Cardiac septum (tissue), 1 donor: ENCODE measurements at regions not wholly inside any gene's neighbourhood (a gene's known extent, or its start where the extent isn't known, plus 50 kb on each side); places are given as distances from the start of the nearest gene placed in this dataset.
"Not testable (repeated sequence)": the region's sequence is repeated elsewhere in the genome, so short reads cannot be mapped to it uniquely, and the experiment has no call there.

Source experiments
- DNase-seq: peaks from one replicate; pipeline ENCODE4 v3.0.0-alpha.2; 2020; ENCODE audit warnings: low spot score
- intact Hi-C: fragments of 100-400 bp; cut with DNase I; formaldehyde crosslinking; loops from one replicate; pipeline ENCODE4 v1.14.0; 2022
- donor health status: DM: no; HTN: no; CAD: no.

DNA sequence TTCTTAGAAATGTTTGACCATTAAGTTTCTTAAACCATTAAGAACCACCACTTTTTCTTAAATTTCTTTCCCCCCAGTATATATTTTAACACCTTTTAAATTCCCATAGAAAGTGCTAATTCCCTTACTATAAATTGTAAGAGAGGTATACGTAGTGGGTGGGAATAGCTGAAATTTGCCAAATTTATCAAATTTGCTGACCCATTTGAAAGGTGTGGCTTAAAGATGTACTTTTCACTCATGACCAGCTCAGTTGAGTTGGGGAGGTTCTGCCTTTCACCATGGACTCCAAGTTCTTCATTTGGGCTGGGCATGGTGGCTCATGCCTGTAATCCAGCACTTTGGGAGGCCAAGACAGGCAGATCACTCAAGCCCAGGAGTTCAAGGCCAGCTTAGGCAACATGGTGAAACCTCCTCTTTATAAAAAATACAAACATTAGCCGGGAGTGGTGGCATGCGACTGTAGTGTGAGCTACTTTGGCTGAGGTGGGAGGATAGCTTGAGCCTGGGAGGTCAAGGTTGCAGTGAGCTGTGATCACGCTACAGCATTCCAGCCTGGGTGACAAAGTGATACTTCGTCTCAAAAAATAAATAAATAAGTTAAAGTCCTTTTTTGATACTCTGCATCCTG, 133.2 kb downstream of the MRPL57 start:
- DNase-seq: no peak
- intact Hi-C loops: no loop called here

DNA sequence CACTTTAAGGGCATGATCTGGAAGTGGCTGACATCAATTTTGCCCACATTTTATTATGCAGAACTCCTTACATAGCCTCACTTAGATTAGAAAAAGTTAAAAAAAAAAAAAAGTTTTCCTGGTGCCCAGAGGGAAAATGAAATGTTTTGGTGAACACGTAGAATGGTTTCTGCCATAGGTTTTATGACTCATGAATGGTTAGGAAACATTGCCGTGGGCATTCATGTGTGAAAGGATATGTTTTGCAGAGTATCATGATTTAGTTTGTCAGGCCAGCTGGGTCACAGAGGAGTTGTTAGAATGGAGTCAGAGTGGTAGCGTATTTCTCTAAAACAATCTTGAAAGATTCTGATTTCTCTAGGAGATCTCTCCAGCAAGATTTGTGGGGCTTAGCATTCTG, 133.8 kb downstream of the MRPL57 start:
- intact Hi-C loops: no loop called here
- DNase-seq: no peak

DNA sequence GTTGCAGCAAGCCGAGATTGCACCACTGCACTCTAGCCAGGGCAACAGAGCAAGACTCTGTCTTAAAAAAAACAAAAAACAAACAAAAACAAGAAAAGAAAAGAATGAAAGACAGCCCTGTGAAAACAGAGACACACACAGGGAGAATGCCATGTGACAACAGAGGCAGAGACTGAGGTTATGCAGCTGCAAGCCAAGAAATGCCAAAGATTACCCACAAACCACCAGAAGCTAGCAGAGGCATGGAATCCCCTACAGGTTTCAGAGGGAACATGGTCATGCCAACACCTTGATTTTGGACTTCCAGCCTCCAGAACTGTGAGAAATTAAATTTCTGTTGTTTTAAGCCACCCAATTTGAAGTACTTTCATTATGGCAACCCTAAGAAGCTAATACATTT, 138.5 kb downstream of the MRPL57 start:
- not testable (repeated sequence) for DNase-seq

GRCh38 chr13:21316376-21316775, 139.9 kb downstream of the MRPL57 start:
- intact Hi-C loops: no loop called here
- DNase-seq: no peak

More for the DNA sequence above, 138.5 kb downstream of the MRPL57 start:
- intact Hi-C loops: not testable (repeated sequence)

GRCh38 chr13:21318891-21319532, 140.1 kb downstream of the ZDHHC20 start:
- no peak for DNase-seq

DNA sequence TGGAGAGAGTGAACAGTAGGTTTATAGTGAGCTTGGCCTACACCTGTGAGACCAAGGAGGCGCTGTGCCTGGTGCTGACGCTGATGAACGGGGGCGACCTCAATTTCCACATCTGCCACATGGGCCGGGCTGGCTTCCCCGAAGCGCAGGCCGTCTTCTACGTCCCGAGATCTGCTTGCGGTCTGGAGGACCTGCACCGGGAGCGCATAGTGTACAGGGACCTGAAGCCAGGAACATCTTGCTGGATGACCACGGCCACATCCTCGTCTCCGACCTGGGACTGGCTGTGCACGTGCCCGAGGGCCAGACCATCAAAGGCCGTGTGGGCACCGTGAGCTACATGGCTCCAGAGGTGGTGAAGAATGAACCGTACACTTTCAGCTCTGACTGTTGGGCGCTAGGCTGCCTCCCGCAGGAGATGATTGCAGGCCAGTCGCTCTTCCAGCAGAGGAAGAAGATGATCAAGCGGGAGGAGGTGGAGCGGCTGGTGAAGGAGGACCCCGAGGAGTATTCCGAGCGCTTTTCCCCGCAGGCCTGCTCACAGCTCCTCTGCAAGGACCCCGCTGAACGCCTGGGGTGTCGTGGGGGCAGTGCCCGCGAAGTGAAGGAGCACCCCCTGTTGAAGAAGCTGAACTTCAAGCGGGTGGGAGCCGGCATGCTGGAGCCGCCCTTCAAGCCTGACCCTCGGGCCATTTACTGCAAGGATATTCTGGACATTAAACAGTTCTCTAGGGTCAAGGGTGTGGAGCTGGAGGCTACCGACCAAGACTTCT, 139.0 kb downstream of the ZDHHC20 start:
- intact Hi-C loops: no loop called here
- no peak for DNase-seq

More at GRCh38 chr13:21318891-21319532, 140.1 kb downstream of the ZDHHC20 start:
- intact Hi-C loops: no loop called here

DNA sequence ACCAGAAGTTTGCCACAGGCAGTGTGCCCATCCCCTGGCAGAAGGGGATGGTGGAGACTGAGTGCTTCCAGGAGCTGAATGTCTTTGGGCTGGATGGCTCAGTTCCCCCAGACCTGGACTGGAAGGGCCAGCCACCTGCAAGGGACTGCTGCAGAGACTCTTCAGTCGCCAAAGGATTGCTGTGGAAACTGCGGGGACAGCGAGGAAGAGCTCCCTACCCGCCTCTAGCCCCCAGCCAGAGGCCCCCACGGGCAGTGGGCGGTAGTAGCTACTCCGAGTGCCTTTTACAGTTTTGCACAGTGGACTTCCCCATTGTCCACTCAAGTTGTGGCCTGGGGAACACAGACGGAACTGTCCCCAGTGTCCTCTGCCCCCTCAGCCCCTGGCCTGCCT, 138.5 kb downstream of the ZDHHC20 start:
- intact Hi-C loops: no loop called here
- DNase-seq: no peak

DNA sequence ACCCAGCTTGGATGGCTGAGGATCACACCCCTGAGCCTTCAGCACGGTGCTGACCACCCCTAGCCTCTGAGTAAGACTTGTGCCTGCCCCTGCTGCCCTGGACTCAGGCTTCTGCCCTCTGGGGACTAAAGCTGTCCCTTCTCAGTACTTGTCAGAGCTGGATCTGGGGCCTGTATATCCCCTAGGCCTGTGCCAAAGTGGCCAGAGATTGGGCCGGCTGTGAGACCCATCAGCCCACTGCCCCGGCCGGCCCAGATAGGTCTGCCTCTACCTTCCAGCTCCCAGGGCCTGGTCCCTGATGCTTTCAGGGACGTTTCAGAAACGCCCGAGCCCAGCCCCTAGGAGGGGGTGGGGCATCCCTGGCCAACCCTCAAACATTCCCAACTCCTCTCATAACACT, 137.8 kb downstream of the ZDHHC20 start:
- intact Hi-C loops: no loop called here
- DNase-seq: no peak

DNA sequence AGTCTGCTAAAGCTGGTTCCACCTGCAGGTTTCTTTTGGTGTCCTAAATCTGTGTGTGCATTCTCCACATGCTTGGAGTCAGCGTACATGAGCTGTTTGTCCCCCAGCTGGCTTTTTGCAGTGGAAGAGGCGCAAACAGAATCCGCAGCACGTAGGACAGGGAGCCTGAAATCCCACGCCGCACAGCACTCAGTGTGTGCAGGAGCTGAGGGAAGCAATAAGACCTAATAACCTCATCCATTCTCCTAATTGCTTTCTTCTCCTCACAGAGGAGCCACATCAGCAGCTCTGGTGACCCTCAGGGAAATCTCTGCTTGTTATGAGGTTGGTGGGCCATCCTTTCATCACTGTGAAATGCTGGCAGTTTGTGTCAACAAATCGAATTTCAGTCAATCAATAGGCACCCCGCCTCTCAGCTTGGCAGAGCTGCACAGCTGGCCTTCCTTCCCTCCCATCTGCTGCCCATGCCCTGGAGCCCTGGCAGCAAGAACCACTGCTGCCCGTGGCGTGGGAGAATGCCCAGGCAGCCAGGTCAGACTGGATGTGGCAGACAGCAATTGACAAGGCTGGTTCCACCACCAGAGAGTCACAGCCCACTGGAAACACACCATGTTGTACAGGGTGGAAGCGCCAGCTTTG, 136.7 kb downstream of the ZDHHC20 start:
- intact Hi-C loops: no loop called here
- DNase-seq: no peak
